HCT116 (cell line): ENCODE measurements at regions not wholly inside any gene's neighbourhood (a gene's known extent, or its start where the extent isn't known, plus 50 kb on each side); places are given as distances from the start of the nearest gene placed in this dataset.

Source experiments
- ATAC-seq: fragments of 200-7000 bp; cut with Tn5 transposase; 2 replicates; pipeline ENCODE4 v1.9.1; 2020; ENCODE audit warnings: mild to moderate bottlenecking, moderate library complexity
- BruUV-seq: library from RNA; stranded (reverse); fragments of 400-500 nt; replicated peaks from 2 replicates; lab custom pipeline; 2021; lab: Mats Ljungman, UMichigan
- CTCF ChIA-PET: fragments of 300-600 bp; sonication (Branson Sonifier 250); formaldehyde crosslinking; loops from one replicate; lab custom pipeline; 2021; ENCODE audit warnings: antibody characterized with exemption; lab: Charles Lee
- POLR2A ChIA-PET: fragments of 300-600, 350-600 bp; sonication (Branson Sonifier 250); formaldehyde crosslinking; loops from one replicate; lab custom pipeline; 2021; ENCODE audit warnings: antibody characterized with exemption; lab: Charles Lee
- RAD21 ChIA-PET, 2 experiments: fragments of 300-600 bp; sonication (Branson Sonifier 250); formaldehyde crosslinking; loops; one replicate each; lab custom pipeline; 2023; ENCODE audit warnings: low total read pairs in 2 of 2; ENCODE audit not compliant: uncharacterized antibody in 2 of 2, unreplicated experiment in 2 of 2, low non-redundant PET in 1 of 2; lab: Charles Lee
- DNase-seq: peaks from one replicate; pipeline ENCODE4 v3.0.0-alpha.2; 2010; ENCODE audit warnings: low read depth, low spot score
- H2AFZ ChIP-seq: fragments of 200-600 bp; shearing (Covaris generic), sonication (generic); 2 replicates; pipeline ENCODE4 v1.6.1; 2017; ENCODE audit warnings: low read depth, mixed run types, mixed read lengths, antibody characterized with exemption, low read length; ENCODE audit not compliant: poor library complexity, severe bottlenecking
- H3K27ac ChIP-seq: 2 replicates; pipeline ENCODE4 v1.5.1; 2012; ENCODE audit warnings: low read depth, low read length
- H3K27me3 ChIP-seq: fragments of 200-600 bp; sonication (generic); 2 replicates; pipeline ENCODE4 v1.6.1; 2016; ENCODE audit warnings: mixed run types, low read length, mixed read lengths; ENCODE audit not compliant: insufficient read depth
- H3K36me3 ChIP-seq, 2 experiments: fragments of 200-500 bp in 1 of 2; fragments of 200-600 bp in 1 of 2; sonication (Bioruptor generic) in 1 of 2; sonication (generic) in 1 of 2; 2 replicates each; pipeline versions ENCODE4 v1.5.1 to v1.6.1; 2014 to 2016; ENCODE audit warnings: low read length in 2 of 2, inconsistent platforms in 1 of 2, mixed read lengths in 1 of 2, mixed run types in 1 of 2; ENCODE audit not compliant: insufficient read depth in 2 of 2, control insufficient read depth in 1 of 2
- H3K4me1 ChIP-seq, 2 experiments: fragments of 200-600 bp in 1 of 2; sonication (generic) in 1 of 2; 2 replicates each; pipeline versions ENCODE4 v1.5.1 to v1.6.1; 2012 to 2017; ENCODE audit warnings: low read length in 2 of 2, inconsistent platforms in 1 of 2, mild to moderate bottlenecking in 1 of 2, mixed read lengths in 1 of 2, mixed run types in 1 of 2, moderate library complexity in 1 of 2; ENCODE audit not compliant: insufficient read depth in 2 of 2, control insufficient read depth in 1 of 2
- H3K4me2 ChIP-seq: fragments of 200-600 bp; sonication (generic); 2 replicates; pipeline ENCODE4 v1.6.1; 2017; ENCODE audit warnings: mixed run types, low read length, mixed read lengths
- H3K4me3 ChIP-seq, 2 experiments: fragments of 200-600 bp in 1 of 2; sonication (generic) in 1 of 2; replicated peaks in 1 of 2; 2 replicates each; pipeline ENCODE4 v1.5.1; 2011 to 2016; ENCODE audit warnings: low read length in 2 of 2, control low read depth in 1 of 2, low read depth in 1 of 2, mild to moderate bottlenecking in 1 of 2, mixed read lengths in 1 of 2, mixed run types in 1 of 2
- H3K79me2 ChIP-seq: fragments of 200-600 bp; sonication (generic); 2 replicates; pipeline ENCODE4 v1.6.1; 2017; ENCODE audit warnings: mild to moderate bottlenecking, mixed run types, low read length, moderate library complexity, mixed read lengths; ENCODE audit not compliant: insufficient read depth
- H3K9ac ChIP-seq: fragments of 200-600 bp; sonication (generic); 2 replicates; pipeline ENCODE4 v1.6.1; 2016; ENCODE audit warnings: low read length, mixed read lengths
- H3K9me2 ChIP-seq: fragments of 200-600 bp; sonication (generic), shearing (Covaris generic); 2 replicates; pipeline ENCODE4 v1.6.1; 2017; ENCODE audit warnings: mixed run types, mild to moderate bottlenecking, moderate library complexity; ENCODE audit not compliant: insufficient read depth
- H3K9me3 ChIP-seq, 2 experiments: fragments of 200-500 bp in 1 of 2; fragments of 200-600 bp in 1 of 2; sonication (Bioruptor generic) in 1 of 2; sonication (generic) in 1 of 2; 2 replicates each; pipeline ENCODE4 v1.6.1; 2014 to 2017; ENCODE audit warnings: low read length in 2 of 2, mixed read lengths in 2 of 2, inconsistent platforms in 1 of 2, low read depth in 1 of 2, mild to moderate bottlenecking in 1 of 2, mixed run types in 1 of 2, moderate library complexity in 1 of 2; ENCODE audit not compliant: control insufficient read depth in 1 of 2, insufficient read depth in 1 of 2
- H4K20me1 ChIP-seq: fragments of 200-600 bp; sonication (generic), shearing (Covaris generic); 2 replicates; pipeline ENCODE4 v1.6.1; 2017; ENCODE audit warnings: mixed run types, mild to moderate bottlenecking, moderate library complexity; ENCODE audit not compliant: insufficient read depth
- CBX3 ChIP-seq: IDR thresholded peaks from 2 replicates; pipeline ENCODE4 v1.6.1; 2012; ENCODE audit warnings: low read depth
- ELF1 ChIP-seq: IDR thresholded peaks from 2 replicates; pipeline ENCODE4 v1.6.1; 2012; ENCODE audit warnings: low read depth, borderline replicate concordance
- FOSL1 ChIP-seq: IDR thresholded peaks from 2 replicates; pipeline ENCODE4 v1.6.1; 2012; ENCODE audit warnings: low read depth
- JUND ChIP-seq: IDR thresholded peaks from 2 replicates; pipeline ENCODE4 v1.6.1; 2012
- RAD21 ChIP-seq: IDR thresholded peaks from 2 replicates; pipeline ENCODE4 v1.6.1; 2012; ENCODE audit warnings: low read depth, mild to moderate bottlenecking
- SIN3A ChIP-seq: IDR thresholded peaks from 2 replicates; pipeline ENCODE4 v1.6.1; 2012; ENCODE audit warnings: low read depth
- ZNF274 ChIP-seq: fragments of 200-500 bp; sonication (Bioruptor generic); IDR thresholded peaks from 2 replicates; pipeline ENCODE4 v1.6.1; 2014; ENCODE audit warnings: mild to moderate bottlenecking, low read depth, low read length, inconsistent platforms
- intact Hi-C: fragments of 100-400 bp; cut with micrococcal nuclease; formaldehyde crosslinking; loops from 2 replicates; pipeline ENCODE4 v1.10.0; 2022
- TF ChIP-seq, protein P1 (sequence below): IDR thresholded peaks from 2 replicates; pipeline ENCODE4 v1.6.1; 2012
- TF ChIP-seq, protein P2 (sequence below): IDR thresholded peaks from 2 replicates; pipeline ENCODE4 v1.6.1; 2012

DNA sequence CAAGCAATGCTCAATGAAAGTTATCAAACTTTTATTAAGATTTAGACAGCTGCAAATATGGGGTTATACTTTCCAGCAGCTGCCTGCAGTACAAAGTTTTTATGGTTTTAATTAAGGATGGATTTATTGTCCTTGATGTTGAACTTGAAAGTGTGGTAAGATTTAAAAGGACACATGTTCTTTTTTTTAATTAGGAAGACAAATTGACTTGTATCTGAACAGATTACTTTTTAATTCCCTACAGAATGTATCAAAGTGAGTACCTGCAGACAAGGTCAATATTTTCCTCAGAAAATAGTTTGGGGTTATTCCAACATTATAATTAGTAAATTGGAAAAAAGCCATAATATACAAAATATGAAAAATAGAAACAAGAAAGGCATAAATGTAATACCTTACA is 218.2 kb upstream of the NEIL3 start:
- Histone ChIP-seq H2AFZ (no peak overlapping the region), H3K9me2 (no peaks in the 10 kb centered on the region), H3K4me3 (no peak overlapping the region), H3K4me1 (no peaks in the 10 kb centered on the region), H3K27me3 (no peaks in the 10 kb centered on the region), H3K9ac (no peak overlapping the region), H3K36me3 (no peaks in the 10 kb centered on the region), H3K4me2 (no peak overlapping the region), H3K9me3 (no peaks in the 10 kb centered on the region), H3K79me2 (no peaks in the 10 kb centered on the region), H4K20me1 (no peaks in the 10 kb centered on the region), H3K27ac (no peak overlapping the region)
- ChIA-PET CTCF (interaction anchor here (0.6 kb wide), 1 partner anchor 18 kb away, joined by 3 read pairs; no protein-coding TSS in a partner anchor), RAD21 (no interaction called here), POLR2A (no interaction called here)
- no TSS peak for BruUV-seq
- TF ChIP-seq ZNF274 (no peak), JUND (no peak), RAD21 (no peak), ELF1 (no peak), CBX3 (no peak), SIN3A (no peak), FOSL1 (no peak)
- TF ChIP-seq, protein P1, sequence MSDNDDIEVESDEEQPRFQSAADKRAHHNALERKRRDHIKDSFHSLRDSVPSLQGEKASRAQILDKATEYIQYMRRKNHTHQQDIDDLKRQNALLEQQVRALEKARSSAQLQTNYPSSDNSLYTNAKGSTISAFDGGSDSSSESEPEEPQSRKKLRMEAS = no peak
- TF ChIP-seq, protein P2, sequence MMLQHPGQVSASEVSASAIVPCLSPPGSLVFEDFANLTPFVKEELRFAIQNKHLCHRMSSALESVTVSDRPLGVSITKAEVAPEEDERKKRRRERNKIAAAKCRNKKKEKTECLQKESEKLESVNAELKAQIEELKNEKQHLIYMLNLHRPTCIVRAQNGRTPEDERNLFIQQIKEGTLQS = no peak
- no peak for DNase-seq
- intact Hi-C loops = no loop called here
- ATAC-seq = no peak

DNA sequence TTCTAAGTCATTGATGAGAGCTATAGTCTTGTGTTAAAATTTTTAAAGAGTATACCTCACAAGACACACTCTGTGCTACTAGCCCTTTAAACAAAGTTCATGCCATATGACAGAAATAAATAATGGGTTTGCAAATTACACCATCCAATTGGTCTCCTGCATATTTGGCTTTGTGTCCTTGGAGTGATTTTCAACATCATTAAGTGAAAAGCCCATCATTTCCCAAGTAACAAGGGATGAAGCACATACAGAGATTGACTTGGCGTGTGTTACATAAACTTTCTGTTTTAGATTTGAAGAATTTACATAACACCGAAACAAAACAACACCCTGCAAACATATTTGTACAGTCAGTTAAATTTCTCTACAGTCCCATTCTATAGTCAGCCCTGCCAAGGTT is 216.9 kb upstream of the NEIL3 start:
- ATAC-seq = no peak
- no peak overlapping the region for H3K9ac ChIP-seq
- DNase-seq = no peak
- ChIA-PET RAD21 (no interaction called here), POLR2A (no interaction called here), CTCF (no interaction called here)
- H3K27ac ChIP-seq = no peak overlapping the region
- no peaks in the 10 kb centered on the region for H3K9me3 ChIP-seq
- H3K4me3 ChIP-seq = no peak overlapping the region
- no peaks in the 10 kb centered on the region for H3K9me2 ChIP-seq
- intact Hi-C loops = no loop called here
- no peaks in the 10 kb centered on the region for H3K27me3 ChIP-seq
- H3K4me1 ChIP-seq = no peaks in the 10 kb centered on the region
- no peaks in the 10 kb centered on the region for H4K20me1 ChIP-seq
- H3K79me2 ChIP-seq = no peaks in the 10 kb centered on the region
- BruUV-seq = no TSS peak
- TF ChIP-seq CBX3 = no peak
- no peak overlapping the region for H3K4me2 ChIP-seq
- H3K36me3 ChIP-seq = no peaks in the 10 kb centered on the region
- H2AFZ ChIP-seq = no peak overlapping the region
